ENCODE measurements at regions not wholly inside any gene's neighbourhood (a gene's known extent, or its start where the extent isn't known, plus 50 kb on each side); places are given as distances from the start of the nearest gene placed in this dataset.

GRCh38 chr13:109947006-109947405, 160.6 kb upstream of the IRS2 start:
- TF ChIP-seq, protein P1, sequence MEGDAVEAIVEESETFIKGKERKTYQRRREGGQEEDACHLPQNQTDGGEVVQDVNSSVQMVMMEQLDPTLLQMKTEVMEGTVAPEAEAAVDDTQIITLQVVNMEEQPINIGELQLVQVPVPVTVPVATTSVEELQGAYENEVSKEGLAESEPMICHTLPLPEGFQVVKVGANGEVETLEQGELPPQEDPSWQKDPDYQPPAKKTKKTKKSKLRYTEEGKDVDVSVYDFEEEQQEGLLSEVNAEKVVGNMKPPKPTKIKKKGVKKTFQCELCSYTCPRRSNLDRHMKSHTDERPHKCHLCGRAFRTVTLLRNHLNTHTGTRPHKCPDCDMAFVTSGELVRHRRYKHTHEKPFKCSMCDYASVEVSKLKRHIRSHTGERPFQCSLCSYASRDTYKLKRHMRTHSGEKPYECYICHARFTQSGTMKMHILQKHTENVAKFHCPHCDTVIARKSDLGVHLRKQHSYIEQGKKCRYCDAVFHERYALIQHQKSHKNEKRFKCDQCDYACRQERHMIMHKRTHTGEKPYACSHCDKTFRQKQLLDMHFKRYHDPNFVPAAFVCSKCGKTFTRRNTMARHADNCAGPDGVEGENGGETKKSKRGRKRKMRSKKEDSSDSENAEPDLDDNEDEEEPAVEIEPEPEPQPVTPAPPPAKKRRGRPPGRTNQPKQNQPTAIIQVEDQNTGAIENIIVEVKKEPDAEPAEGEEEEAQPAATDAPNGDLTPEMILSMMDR (IDR thresholded peaks at IDR 0.05), result no peak
- no peak for TF ChIP-seq EP300 (IDR thresholded peaks at IDR 0.05)
- TF ChIP-seq POLR2A (IDR thresholded peaks at IDR 0.05), result no peak
- TF ChIP-seq POLR2AphosphoS5 (IDR thresholded peaks at IDR 0.05), result no peak
